CD4-positive, alpha-beta T cell (primary cell): ENCODE measurements at regions not wholly inside any gene's neighbourhood (a gene's known extent, or its start where the extent isn't known, plus 50 kb on each side); places are given as distances from the start of the nearest gene placed in this dataset.

ENCODE experiments used
- ATAC-seq: fragments of 200-7000 bp; cut with Tn5 transposase; one replicate; pipeline ENCODE4 v1.10.0; 2022; ENCODE audit warnings: mild to moderate bottlenecking; ENCODE audit not compliant: poor library complexity
- CTCF ChIA-PET: fragments of 350-600 bp; sonication (Branson Sonifier 250); formaldehyde crosslinking; loops from one replicate; lab custom pipeline; 2021; ENCODE audit warnings: antibody characterized with exemption, inconsistent platforms; lab: Charles Lee
- POLR2A ChIA-PET: fragments of 350-600 bp; sonication (Branson Sonifier 250); formaldehyde crosslinking; loops from one replicate; lab custom pipeline; 2021; ENCODE audit warnings: antibody characterized with exemption, inconsistent platforms; lab: Charles Lee
- DNase-seq, 14 experiments: peaks; one replicate each; pipeline ENCODE4 v3.0.0-alpha.2; 2013 to 2020; ENCODE audit warnings: mixed read lengths in 2 of 14
- H3K27ac ChIP-seq, 2 donors: one replicate each; pipeline versions ENCODE4 v1.5.1 to v1.7.0; 2013; ENCODE audit warnings: low read length in 2 of 2, low read depth in 1 of 2, mild to moderate bottlenecking in 1 of 2
- H3K27me3 ChIP-seq, 2 experiments: 1 replicate in 1 of 2; 2 replicates in 1 of 2; pipeline versions ENCODE4 v1.6.1 to v1.7.0; 2013; ENCODE audit warnings: low read length in 2 of 2, control low read depth in 1 of 2, mild to moderate bottlenecking in 1 of 2, moderate library complexity in 1 of 2; ENCODE audit not compliant: insufficient read depth in 2 of 2, control insufficient read depth in 1 of 2
- H3K36me3 ChIP-seq: one replicate; pipeline ENCODE4 v1.6.1; 2013; ENCODE audit warnings: low read length, control low read depth; ENCODE audit not compliant: insufficient read depth
- H3K4me1 ChIP-seq: one replicate; pipeline ENCODE4 v1.6.1; 2013; ENCODE audit warnings: low read length, control low read depth; ENCODE audit not compliant: insufficient read depth
- H3K4me3 ChIP-seq: one replicate; pipeline ENCODE4 v1.5.1; 2013; ENCODE audit warnings: mild to moderate bottlenecking, low read length, moderate library complexity
- H3K9me3 ChIP-seq, 2 experiments: 1 replicate in 1 of 2; 2 replicates in 1 of 2; pipeline versions ENCODE4 v1.6.1 to v1.7.0; 2013; ENCODE audit warnings: low read length in 2 of 2, mild to moderate bottlenecking in 2 of 2, control low read depth in 1 of 2, moderate library complexity in 1 of 2; ENCODE audit not compliant: control insufficient read depth in 1 of 2, insufficient read depth in 1 of 2
- H3K27ac Mint-ChIP-seq: one replicate; pipeline ENCODE4 v1.8.0; 2020; ENCODE audit warnings: mixed read lengths
- H3K27me3 Mint-ChIP-seq: one replicate; pipeline ENCODE4 v1.8.0; 2021; ENCODE audit warnings: mixed read lengths
- H3K36me3 Mint-ChIP-seq: one replicate; pipeline ENCODE4 v1.8.0; 2021; ENCODE audit warnings: low read depth, mixed read lengths
- H3K4me1 Mint-ChIP-seq: one replicate; pipeline ENCODE4 v1.8.0; 2021; ENCODE audit warnings: low read depth, mixed read lengths
- H3K4me3 Mint-ChIP-seq: one replicate; pipeline ENCODE4 v1.8.0; 2020; ENCODE audit warnings: mild to moderate bottlenecking, mixed read lengths
- H3K9me3 Mint-ChIP-seq: one replicate; pipeline ENCODE4 v1.8.0; 2020; ENCODE audit warnings: mixed read lengths
- CTCF ChIP-seq: fragments of 200-600 bp; IDR thresholded peaks from one replicate; pipeline ENCODE4 v1.8.0; 2022; ENCODE audit warnings: antibody characterized with exemption, mild to moderate bottlenecking
- intact Hi-C, 2 experiments: fragments of 100-400 bp; cut with DNase I in 1 of 2; cut with micrococcal nuclease in 1 of 2; formaldehyde crosslinking; loops; one replicate each; pipeline versions ENCODE4 v1.15.1 to v1.9.0; 2023 to 2025; cut with DNase I, micrococcal nuclease

GRCh38 chr4:135338181-135338580, 1136.6 kb upstream of the PABPC4L start:
- no peak overlapping the region for H3K4me3 Mint-ChIP-seq
- Histone ChIP-seq H3K4me3 (no peak overlapping the region), H3K36me3 (no peaks in the 10 kb centered on the region), H3K27me3 (no peaks in the 10 kb centered on the region), H3K4me1 (no peaks in the 10 kb centered on the region), H3K9me3 (no peaks in the 10 kb centered on the region), H3K27ac (no peak overlapping the region)
- ChIA-PET CTCF (no interaction called here), POLR2A (no interaction called here)
- intact Hi-C loops = no loop called here
- TF ChIP-seq CTCF = no peak
- no peak overlapping the region for H3K27ac Mint-ChIP-seq
- H3K9me3 Mint-ChIP-seq = peaks cover 11% of the 10 kb centered on the region
- no peaks in the 10 kb centered on the region for H3K27me3 Mint-ChIP-seq
- no peak for ATAC-seq
- no peaks in the 10 kb centered on the region for H3K4me1 Mint-ChIP-seq
- H3K36me3 Mint-ChIP-seq = no peaks in the 10 kb centered on the region
- DNase-seq = no peak

GRCh38 chr4:135325264-135325663, 1123.7 kb upstream of the PABPC4L start:
- Mint-ChIP-seq H3K4me1 (no peaks in the 10 kb centered on the region), H3K36me3 (no peaks in the 10 kb centered on the region), H3K27me3 (no peaks in the 10 kb centered on the region), H3K9me3 (peaks cover 10% of the 10 kb centered on the region), H3K4me3 (no peak overlapping the region), H3K27ac (no peak overlapping the region)
- Histone ChIP-seq H3K27ac (no peak overlapping the region), H3K4me3 (no peak overlapping the region), H3K9me3 (peaks cover 0 to 2% of the 10 kb centered on the region in 2 experiments), H3K36me3 (no peaks in the 10 kb centered on the region), H3K4me1 (no peaks in the 10 kb centered on the region), H3K27me3 (no peaks in the 10 kb centered on the region)
- intact Hi-C loops = no loop called here
- TF ChIP-seq CTCF = no peak
- POLR2A ChIA-PET = no interaction called here
- no peak for DNase-seq
- CTCF ChIA-PET = no interaction called here
- no peak for ATAC-seq

GRCh38 chr4:135319685-135320084, 1118.1 kb upstream of the PABPC4L start:
- Histone ChIP-seq H3K27ac (no peak overlapping the region), H3K27me3 (no peaks in the 10 kb centered on the region), H3K4me3 (no peak overlapping the region), H3K36me3 (no peaks in the 10 kb centered on the region), H3K9me3 (peaks cover 0 to 7% of the 10 kb centered on the region in 2 experiments), H3K4me1 (no peaks in the 10 kb centered on the region)
- no peak for DNase-seq
- Mint-ChIP-seq H3K4me3 (no peak overlapping the region), H3K27ac (no peak overlapping the region), H3K4me1 (no peaks in the 10 kb centered on the region), H3K27me3 (no peaks in the 10 kb centered on the region), H3K9me3 (peaks cover 13% of the 10 kb centered on the region), H3K36me3 (no peaks in the 10 kb centered on the region)
- intact Hi-C loops = no loop called here
- TF ChIP-seq CTCF = no peak
- POLR2A ChIA-PET = no interaction called here
- no peak for ATAC-seq
- CTCF ChIA-PET = no interaction called here
